HepG2 (cell line): ENCODE measurements at regions not wholly inside any gene's neighbourhood (a gene's known extent, or its start where the extent isn't known, plus 50 kb on each side); places are given as distances from the start of the nearest gene placed in this dataset.

Experiments used
- ATAC-seq: fragments of 200-7000 bp; cut with Tn5 transposase; 3 replicates; pipeline ENCODE4 v1.9.1; 2020; ENCODE audit warnings: mild to moderate bottlenecking, moderate library complexity
- BruUV-seq: library from RNA; stranded (reverse); fragments of 400-500 nt; replicated peaks from 2 replicates; lab custom pipeline; 2021; lab: Mats Ljungman, UMichigan
- CTCF ChIA-PET: fragments of 300-600 bp; formaldehyde crosslinking; extraction: SDS; loops from one replicate; lab custom pipeline; 2021; ENCODE audit warnings: low total read pairs, inconsistent platforms, low intra/inter-chr PET ratio; lab: Yijun Ruan, JAX
- POLR2A ChIA-PET: fragments of 350-600 bp; sonication (Branson Sonifier 250); formaldehyde crosslinking; loops from one replicate; lab custom pipeline; 2020; ENCODE audit warnings: antibody characterized with exemption, inconsistent platforms; lab: Yijun Ruan, JAX
- DNase-seq: peaks from one replicate; pipeline ENCODE4 v3.0.0-alpha.2; 2015; ENCODE audit warnings: low spot score
- FAIRE-seq: peaks from 3 replicates; lab custom pipeline; 2011; peaks lifted over from hg19 to GRCh38; lab: Jason Lieb, UNC
- H2AFZ ChIP-seq: one replicate; pipeline ENCODE4 v1.6.1; 2011; ENCODE audit warnings: low read length, inconsistent platforms
- H3K27ac ChIP-seq: fragments of 300-600 bp; 3 replicates; pipeline ENCODE4 v1.8.0; 2011; ENCODE audit warnings: mixed run types, mild to moderate bottlenecking, mixed read lengths, low read length, inconsistent platforms; ENCODE audit not compliant: insufficient read depth; ENCODE audit errors: extremely low read length
- H3K27me3 ChIP-seq, 2 experiments: fragments of 200-600 bp in 1 of 2; 2 replicates in 1 of 2; 3 replicates in 1 of 2; pipeline versions ENCODE4 v1.6.0 to v1.8.0; 2011; ENCODE audit warnings: low read length in 2 of 2, mild to moderate bottlenecking in 2 of 2, moderate library complexity in 2 of 2, inconsistent platforms in 1 of 2; ENCODE audit not compliant: insufficient read depth in 2 of 2, control insufficient read depth in 1 of 2
- H3K36me3 ChIP-seq, 2 experiments: fragments of 200-600 bp in 1 of 2; replicated peaks in 1 of 2; 2 replicates in 1 of 2; 3 replicates in 1 of 2; pipeline versions ENCODE4 v1.5.1 to v1.8.0; 2011; ENCODE audit warnings: low read length in 2 of 2, inconsistent platforms in 1 of 2; ENCODE audit not compliant: insufficient read depth in 2 of 2, control insufficient read depth in 1 of 2
- H3K4me1 ChIP-seq: 2 replicates; pipeline ENCODE4 v1.5.1; 2012; ENCODE audit warnings: low read length, inconsistent platforms; ENCODE audit not compliant: insufficient read depth
- H3K4me2 ChIP-seq: 2 replicates; pipeline ENCODE4 v1.6.0; 2011; ENCODE audit warnings: low read depth, low read length, inconsistent platforms
- H3K4me3 ChIP-seq, 3 experiments: fragments of 200-600 bp in 1 of 3; sonication (generic), shearing (Covaris generic) in 1 of 3; replicated peaks in 1 of 3; 2 replicates each; pipeline ENCODE4 v1.5.1; 2011 to 2016; ENCODE audit warnings: low read length in 3 of 3, inconsistent platforms in 2 of 3, low read depth in 2 of 3, mild to moderate bottlenecking in 2 of 3, control low read depth in 1 of 3, mixed read lengths in 1 of 3; ENCODE audit not compliant: insufficient read depth in 1 of 3
- H3K79me2 ChIP-seq: one replicate; pipeline ENCODE4 v1.6.1; 2011; ENCODE audit warnings: low read length, inconsistent platforms; ENCODE audit not compliant: insufficient read depth
- H3K9ac ChIP-seq: 2 replicates; pipeline ENCODE4 v1.6.0; 2011; ENCODE audit warnings: mild to moderate bottlenecking, low read depth, low read length, inconsistent platforms; ENCODE audit not compliant: insufficient read depth
- H3K9me3 ChIP-seq: 2 replicates; pipeline ENCODE4 v1.5.1; 2012; ENCODE audit warnings: mild to moderate bottlenecking, low read length
- H4K20me1 ChIP-seq: 2 replicates; pipeline ENCODE4 v1.6.0; 2011; ENCODE audit warnings: inconsistent platforms, mild to moderate bottlenecking, low read length, moderate library complexity; ENCODE audit not compliant: insufficient read depth
- CCDC6 ChIP-seq: sonication (generic); formaldehyde crosslinking; IDR thresholded peaks from 2 replicates; pipeline ENCODE4 v1.8.1; 2022; ENCODE audit warnings: mild to moderate bottlenecking, missing genetic modification reagents, moderate library complexity
- CHD4 ChIP-seq: fragments of 200-600 bp; sonication (generic); IDR thresholded peaks from 2 replicates; pipeline ENCODE4 v1.7.0; 2017; ENCODE audit warnings: mild to moderate bottlenecking, low read length, borderline replicate concordance
- ETV6 ChIP-seq: sonication (generic); formaldehyde crosslinking; conservative IDR thresholded peaks from 2 replicates; pipeline ENCODE4 v1.4.0; 2020; ENCODE audit warnings: missing genetic modification reagents
- IKZF4 ChIP-seq: sonication (generic); formaldehyde crosslinking; IDR thresholded peaks from 2 replicates; pipeline ENCODE4 v1.5.1; 2020; ENCODE audit warnings: borderline replicate concordance, mild to moderate bottlenecking, low read depth, missing genetic modification reagents; ENCODE audit errors: not compliant biosample characterization
- JUNB ChIP-seq: sonication (generic); formaldehyde crosslinking; IDR thresholded peaks from 2 replicates; pipeline ENCODE4 v1.8.0; 2022; ENCODE audit warnings: missing genetic modification reagents, mild to moderate bottlenecking, borderline replicate concordance
- MTF1 ChIP-seq: sonication (generic); formaldehyde crosslinking; IDR thresholded peaks from 2 replicates; pipeline ENCODE4 v1.5.0; 2020; ENCODE audit warnings: missing genetic modification reagents
- PRDM4 ChIP-seq: sonication (generic); formaldehyde crosslinking; IDR thresholded peaks from 2 replicates; pipeline ENCODE4 v1.9.0; 2021; ENCODE audit warnings: missing genetic modification reagents, borderline replicate concordance
- SETDB1 ChIP-seq: sonication (generic); formaldehyde crosslinking; IDR thresholded peaks from 2 replicates; pipeline ENCODE4 v1.5.1; 2020; ENCODE audit warnings: missing genetic modification reagents, mild to moderate bottlenecking, borderline replicate concordance
- SMYD3 ChIP-seq: sonication (generic); formaldehyde crosslinking; IDR thresholded peaks from 2 replicates; pipeline ENCODE4 v1.8.1; 2023; ENCODE audit warnings: mild to moderate bottlenecking, missing genetic modification reagents
- TCF12 ChIP-seq, 2 experiments: fragments of 450-650 bp in 1 of 2; sonication (generic) in 1 of 2; formaldehyde crosslinking in 1 of 2; IDR thresholded peaks; 2 replicates each; pipeline versions ENCODE4 v1.6.1 to v1.8.0; 2017 to 2022; ENCODE audit warnings: antibody characterized with exemption in 1 of 2, mild to moderate bottlenecking in 1 of 2, missing genetic modification reagents in 1 of 2, moderate library complexity in 1 of 2
- TMF1 ChIP-seq: sonication (generic); formaldehyde crosslinking; IDR thresholded peaks from 2 replicates; pipeline ENCODE4 v1.8.1; 2022; ENCODE audit warnings: low read depth, missing genetic modification reagents
- ZBTB46 ChIP-seq: sonication (generic); formaldehyde crosslinking; IDR thresholded peaks from 2 replicates; pipeline ENCODE4 v1.4.0; 2020; ENCODE audit warnings: mild to moderate bottlenecking, missing genetic modification reagents, borderline replicate concordance
- ZFY ChIP-seq: sonication (generic); formaldehyde crosslinking; IDR thresholded peaks from 2 replicates; pipeline ENCODE4 v1.4.0; 2020; ENCODE audit warnings: missing genetic modification reagents
- ZNF10 ChIP-seq: sonication (generic); formaldehyde crosslinking; IDR thresholded peaks from 2 replicates; pipeline ENCODE4 v1.4.0; 2020; ENCODE audit warnings: mild to moderate bottlenecking, low read depth, missing genetic modification reagents, borderline replicate concordance
- ZNF383 ChIP-seq: sonication (generic); formaldehyde crosslinking; IDR thresholded peaks from 2 replicates; pipeline ENCODE4 v1.4.0; 2020; ENCODE audit warnings: missing genetic modification reagents, mild to moderate bottlenecking, borderline replicate concordance
- WGBS: methylation state at CpG from one replicate; pipeline ENCODE4 v1.1.6; 2017; ENCODE audit warnings: low lambda C conversion rate; 5-methylcytosine and 5-hydroxymethylcytosine counted together
- in situ Hi-C: cut with HindIII; loops from 2 replicates; pipeline ENCODE4 v1.10.0; 2017; ENCODE audit warnings: low pct_unique_long_range_greater_than_20kb; ENCODE audit not compliant: extremely low pct_ligation_motif_present
- intact Hi-C: fragments of 100-400 bp; cut with micrococcal nuclease; formaldehyde crosslinking; loops from one replicate; pipeline ENCODE4 v1.10.0; 2022; ENCODE audit not compliant: unreplicated experiment
- TF ChIP-seq, protein P1 (sequence below): sonication (generic); formaldehyde crosslinking; IDR thresholded peaks from 2 replicates; pipeline ENCODE4 v1.8.0; 2022; ENCODE audit warnings: low read depth, missing genetic modification reagents
- TF ChIP-seq, protein P2 (sequence below): fragments of 450-650 bp; IDR thresholded peaks from 2 replicates; pipeline ENCODE4 v1.6.1; 2016

DNA sequence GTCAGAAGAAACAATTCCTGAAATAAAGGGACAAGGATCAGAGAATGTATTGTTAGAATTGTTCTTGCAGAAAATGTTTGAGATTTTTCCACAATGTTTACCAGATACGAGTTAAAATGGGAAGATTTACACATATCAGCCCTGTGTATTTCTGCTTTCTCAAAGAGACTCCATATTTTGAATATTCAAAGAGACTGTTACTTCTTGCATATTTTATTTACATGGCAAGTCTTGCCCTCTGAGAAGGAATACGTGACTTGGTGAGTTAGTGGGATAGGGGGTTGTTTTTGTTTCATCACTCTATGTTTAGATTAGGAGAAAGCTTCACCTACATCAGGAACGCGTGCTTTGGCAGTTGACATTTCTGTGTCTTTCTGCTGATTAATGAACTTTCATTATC, 56.1 kb upstream of the ZDHHC17 start:
- no peaks in the 10 kb centered on the region for H3K79me2 ChIP-seq
- intact Hi-C loops: no loop called here
- no peak overlapping the region for H3K27ac ChIP-seq
- no peaks in the 10 kb centered on the region for H3K36me3 ChIP-seq
- 26% methylated on average over 4 of the region's 4 CpGs for WGBS
- TF ChIP-seq CHD4 (no peak), TMF1 (CRISPR knock-in tag) (no peak), ZNF383 (CRISPR knock-in tag) (no peak), JUNB (CRISPR knock-in tag) (no peak), ZFY (CRISPR knock-in tag) (no peak), CCDC6 (CRISPR knock-in tag) (no peak), IKZF4 (CRISPR knock-in tag) (no peak), ETV6 (CRISPR knock-in tag) (no peak), SMYD3 (no peak), SETDB1 (CRISPR knock-in tag) (no peak), MTF1 (CRISPR knock-in tag) (no peak), ZNF10 (CRISPR knock-in tag) (no peak), PRDM4 (no peak), ZBTB46 (CRISPR knock-in tag) (no peak), TCF12 (IDR thresholded peaks at IDR 0.05) (no peak), TCF12 (CRISPR knock-in tag; IDR thresholded peaks at IDR 0.05) (no peak)
- TF ChIP-seq, protein P1, sequence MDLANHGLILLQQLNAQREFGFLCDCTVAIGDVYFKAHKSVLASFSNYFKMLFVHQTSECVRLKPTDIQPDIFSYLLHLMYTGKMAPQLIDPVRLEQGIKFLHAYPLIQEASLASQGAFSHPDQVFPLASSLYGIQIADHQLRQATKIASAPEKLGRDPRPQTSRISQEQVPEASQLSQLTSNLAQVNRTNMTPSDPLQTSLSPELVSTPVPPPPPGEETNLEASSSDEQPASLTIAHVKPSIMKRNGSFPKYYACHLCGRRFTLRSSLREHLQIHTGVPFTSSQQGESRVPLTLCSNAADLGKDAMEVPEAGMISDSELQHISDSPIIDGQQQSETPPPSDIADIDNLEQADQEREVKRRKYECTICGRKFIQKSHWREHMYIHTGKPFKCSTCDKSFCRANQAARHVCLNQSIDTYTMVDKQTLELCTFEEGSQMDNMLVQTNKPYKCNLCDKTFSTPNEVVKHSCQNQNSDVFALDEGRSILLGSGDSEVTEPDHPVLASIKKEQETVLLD (CRISPR knock-in tag): no peak
- TF ChIP-seq, protein P2, sequence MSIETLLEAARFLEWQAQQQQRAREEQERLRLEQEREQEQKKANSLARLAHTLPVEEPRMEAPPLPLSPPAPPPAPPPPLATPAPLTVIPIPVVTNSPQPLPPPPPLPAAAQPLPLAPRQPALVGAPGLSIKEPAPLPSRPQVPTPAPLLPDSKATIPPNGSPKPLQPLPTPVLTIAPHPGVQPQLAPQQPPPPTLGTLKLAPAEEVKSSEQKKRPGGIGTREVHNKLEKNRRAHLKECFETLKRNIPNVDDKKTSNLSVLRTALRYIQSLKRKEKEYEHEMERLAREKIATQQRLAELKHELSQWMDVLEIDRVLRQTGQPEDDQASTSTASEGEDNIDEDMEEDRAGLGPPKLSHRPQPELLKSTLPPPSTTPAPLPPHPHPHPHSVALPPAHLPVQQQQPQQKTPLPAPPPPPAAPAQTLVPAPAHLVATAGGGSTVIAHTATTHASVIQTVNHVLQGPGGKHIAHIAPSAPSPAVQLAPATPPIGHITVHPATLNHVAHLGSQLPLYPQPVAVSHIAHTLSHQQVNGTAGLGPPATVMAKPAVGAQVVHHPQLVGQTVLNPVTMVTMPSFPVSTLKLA: no peak
- no peak overlapping the region for H3K4me2 ChIP-seq
- H3K9me3 ChIP-seq: no peaks in the 10 kb centered on the region
- BruUV-seq: no TSS peak
- H3K27me3 ChIP-seq: no peaks in the 10 kb centered on the region
- CTCF ChIA-PET: no interaction called here
- no peak overlapping the region for H3K4me3 ChIP-seq
- ATAC-seq: no peak
- H3K4me1 ChIP-seq: no peaks in the 10 kb centered on the region
- H3K9ac ChIP-seq: no peak overlapping the region
- in situ Hi-C loops: no loop called here
- no peak for DNase-seq
- H4K20me1 ChIP-seq: no peaks in the 10 kb centered on the region
- no peak overlapping the region for H2AFZ ChIP-seq
- no peak for FAIRE-seq
- POLR2A ChIA-PET: no interaction called here
